HCT116 (cell line): ENCODE measurements at regions not wholly inside any gene's neighbourhood (a gene's known extent, or its start where the extent isn't known, plus 50 kb on each side); places are given as distances from the start of the nearest gene placed in this dataset.

Experiments used
- ATAC-seq: fragments of 200-7000 bp; cut with Tn5 transposase; 2 replicates; pipeline ENCODE4 v1.9.1; 2020; ENCODE audit warnings: mild to moderate bottlenecking, moderate library complexity
- BruUV-seq: library from RNA; stranded (reverse); fragments of 400-500 nt; replicated peaks from 2 replicates; lab custom pipeline; 2021; lab: Mats Ljungman, UMichigan
- CTCF ChIA-PET: fragments of 300-600 bp; sonication (Branson Sonifier 250); formaldehyde crosslinking; loops from one replicate; lab custom pipeline; 2021; ENCODE audit warnings: antibody characterized with exemption; lab: Charles Lee
- POLR2A ChIA-PET: fragments of 300-600, 350-600 bp; sonication (Branson Sonifier 250); formaldehyde crosslinking; loops from one replicate; lab custom pipeline; 2021; ENCODE audit warnings: antibody characterized with exemption; lab: Charles Lee
- RAD21 ChIA-PET, 2 experiments: fragments of 300-600 bp; sonication (Branson Sonifier 250); formaldehyde crosslinking; loops; one replicate each; lab custom pipeline; 2023; ENCODE audit warnings: low total read pairs in 2 of 2; ENCODE audit not compliant: uncharacterized antibody in 2 of 2, unreplicated experiment in 2 of 2, low non-redundant PET in 1 of 2; lab: Charles Lee
- DNase-seq: peaks from one replicate; pipeline ENCODE4 v3.0.0-alpha.2; 2010; ENCODE audit warnings: low read depth, low spot score
- H2AFZ ChIP-seq: fragments of 200-600 bp; shearing (Covaris generic), sonication (generic); 2 replicates; pipeline ENCODE4 v1.6.1; 2017; ENCODE audit warnings: low read depth, mixed run types, mixed read lengths, antibody characterized with exemption, low read length; ENCODE audit not compliant: poor library complexity, severe bottlenecking
- H3K27ac ChIP-seq: 2 replicates; pipeline ENCODE4 v1.5.1; 2012; ENCODE audit warnings: low read depth, low read length
- H3K27me3 ChIP-seq: fragments of 200-600 bp; sonication (generic); 2 replicates; pipeline ENCODE4 v1.6.1; 2016; ENCODE audit warnings: mixed run types, low read length, mixed read lengths; ENCODE audit not compliant: insufficient read depth
- H3K36me3 ChIP-seq, 2 experiments: fragments of 200-500 bp in 1 of 2; fragments of 200-600 bp in 1 of 2; sonication (Bioruptor generic) in 1 of 2; sonication (generic) in 1 of 2; 2 replicates each; pipeline versions ENCODE4 v1.5.1 to v1.6.1; 2014 to 2016; ENCODE audit warnings: low read length in 2 of 2, inconsistent platforms in 1 of 2, mixed read lengths in 1 of 2, mixed run types in 1 of 2; ENCODE audit not compliant: insufficient read depth in 2 of 2, control insufficient read depth in 1 of 2
- H3K4me1 ChIP-seq, 2 experiments: fragments of 200-600 bp in 1 of 2; sonication (generic) in 1 of 2; 2 replicates each; pipeline versions ENCODE4 v1.5.1 to v1.6.1; 2012 to 2017; ENCODE audit warnings: low read length in 2 of 2, inconsistent platforms in 1 of 2, mild to moderate bottlenecking in 1 of 2, mixed read lengths in 1 of 2, mixed run types in 1 of 2, moderate library complexity in 1 of 2; ENCODE audit not compliant: insufficient read depth in 2 of 2, control insufficient read depth in 1 of 2
- H3K4me2 ChIP-seq: fragments of 200-600 bp; sonication (generic); 2 replicates; pipeline ENCODE4 v1.6.1; 2017; ENCODE audit warnings: mixed run types, low read length, mixed read lengths
- H3K4me3 ChIP-seq, 2 experiments: fragments of 200-600 bp in 1 of 2; sonication (generic) in 1 of 2; replicated peaks in 1 of 2; 2 replicates each; pipeline ENCODE4 v1.5.1; 2011 to 2016; ENCODE audit warnings: low read length in 2 of 2, control low read depth in 1 of 2, low read depth in 1 of 2, mild to moderate bottlenecking in 1 of 2, mixed read lengths in 1 of 2, mixed run types in 1 of 2
- H3K79me2 ChIP-seq: fragments of 200-600 bp; sonication (generic); 2 replicates; pipeline ENCODE4 v1.6.1; 2017; ENCODE audit warnings: mild to moderate bottlenecking, mixed run types, low read length, moderate library complexity, mixed read lengths; ENCODE audit not compliant: insufficient read depth
- H3K9ac ChIP-seq: fragments of 200-600 bp; sonication (generic); 2 replicates; pipeline ENCODE4 v1.6.1; 2016; ENCODE audit warnings: low read length, mixed read lengths
- H3K9me2 ChIP-seq: fragments of 200-600 bp; sonication (generic), shearing (Covaris generic); 2 replicates; pipeline ENCODE4 v1.6.1; 2017; ENCODE audit warnings: mixed run types, mild to moderate bottlenecking, moderate library complexity; ENCODE audit not compliant: insufficient read depth
- H3K9me3 ChIP-seq, 2 experiments: fragments of 200-500 bp in 1 of 2; fragments of 200-600 bp in 1 of 2; sonication (Bioruptor generic) in 1 of 2; sonication (generic) in 1 of 2; 2 replicates each; pipeline ENCODE4 v1.6.1; 2014 to 2017; ENCODE audit warnings: low read length in 2 of 2, mixed read lengths in 2 of 2, inconsistent platforms in 1 of 2, low read depth in 1 of 2, mild to moderate bottlenecking in 1 of 2, mixed run types in 1 of 2, moderate library complexity in 1 of 2; ENCODE audit not compliant: control insufficient read depth in 1 of 2, insufficient read depth in 1 of 2
- H4K20me1 ChIP-seq: fragments of 200-600 bp; sonication (generic), shearing (Covaris generic); 2 replicates; pipeline ENCODE4 v1.6.1; 2017; ENCODE audit warnings: mixed run types, mild to moderate bottlenecking, moderate library complexity; ENCODE audit not compliant: insufficient read depth
- CBX3 ChIP-seq: IDR thresholded peaks from 2 replicates; pipeline ENCODE4 v1.6.1; 2012; ENCODE audit warnings: low read depth
- EGR1 ChIP-seq: IDR thresholded peaks from 2 replicates; pipeline ENCODE4 v1.6.1; 2012; ENCODE audit warnings: low read depth
- ELF1 ChIP-seq: IDR thresholded peaks from 2 replicates; pipeline ENCODE4 v1.6.1; 2012; ENCODE audit warnings: low read depth, borderline replicate concordance
- EZH2 ChIP-seq: fragments of 200-600 bp; sonication (generic); IDR thresholded peaks from 2 replicates; pipeline ENCODE4 v1.6.1; 2017; ENCODE audit warnings: antibody characterized with exemption, mixed run types
- EZH2phosphoT487 ChIP-seq: fragments of 200-600 bp; IDR thresholded peaks from 2 replicates; pipeline ENCODE4 v1.6.1; 2018; ENCODE audit warnings: antibody characterized with exemption, borderline replicate concordance
- FOSL1 ChIP-seq: IDR thresholded peaks from 2 replicates; pipeline ENCODE4 v1.6.1; 2012; ENCODE audit warnings: low read depth
- POLR2A ChIP-seq: IDR thresholded peaks from 2 replicates; pipeline ENCODE4 v1.7.0; 2011; ENCODE audit warnings: borderline replicate concordance; ENCODE audit not compliant: insufficient read depth, insufficient read length; ENCODE audit errors: extremely low read depth
- POLR2AphosphoS5 ChIP-seq: IDR thresholded peaks from 2 replicates; pipeline ENCODE4 v1.6.1; 2011; ENCODE audit warnings: mild to moderate bottlenecking, low read depth, low read length, moderate library complexity
- RAD21 ChIP-seq: IDR thresholded peaks from 2 replicates; pipeline ENCODE4 v1.6.1; 2012; ENCODE audit warnings: low read depth, mild to moderate bottlenecking
- SIN3A ChIP-seq: IDR thresholded peaks from 2 replicates; pipeline ENCODE4 v1.6.1; 2012; ENCODE audit warnings: low read depth
- SP1 ChIP-seq: IDR thresholded peaks from 2 replicates; pipeline ENCODE4 v1.6.1; 2012; ENCODE audit warnings: low read depth
- TCF7L2 ChIP-seq: IDR thresholded peaks from 2 replicates; pipeline ENCODE4 v1.7.0; 2011; ENCODE audit warnings: borderline replicate concordance, inconsistent platforms; ENCODE audit not compliant: insufficient read depth, insufficient read length; ENCODE audit errors: extremely low read depth
- YY1 ChIP-seq: IDR thresholded peaks from 2 replicates; pipeline ENCODE4 v1.6.1; 2011; ENCODE audit warnings: low read length, low read depth, moderate library complexity, mild to moderate bottlenecking; ENCODE audit not compliant: insufficient replicate concordance; ENCODE audit errors: extremely low read depth
- ZFX ChIP-seq: fragments of 450-650 bp; IDR thresholded peaks from 2 replicates; pipeline ENCODE4 v1.6.1; 2017
- ZNF274 ChIP-seq: fragments of 200-500 bp; sonication (Bioruptor generic); IDR thresholded peaks from 2 replicates; pipeline ENCODE4 v1.6.1; 2014; ENCODE audit warnings: mild to moderate bottlenecking, low read depth, low read length, inconsistent platforms
- intact Hi-C: fragments of 100-400 bp; cut with micrococcal nuclease; formaldehyde crosslinking; loops from 2 replicates; pipeline ENCODE4 v1.10.0; 2022
- TF ChIP-seq, protein P1 (sequence below): IDR thresholded peaks from 2 replicates; pipeline ENCODE4 v1.6.1; 2012; ENCODE audit warnings: low read depth
- TF ChIP-seq, protein P2 (sequence below): IDR thresholded peaks from 2 replicates; pipeline ENCODE4 v1.6.1; 2012
- TF ChIP-seq, protein P3 (sequence below), 3 experiments: fragments of 200-600 bp in 1 of 3; sonication (generic) in 1 of 3; IDR thresholded peaks in 2 of 3; conservative IDR thresholded peaks in 1 of 3; 2 replicates each; pipeline ENCODE4 v1.5.1; 2012 to 2017; ENCODE audit warnings: low read depth in 2 of 3, low read length in 2 of 3, antibody characterized with exemption in 1 of 3, borderline replicate concordance in 1 of 3, control low read depth in 1 of 3, mild to moderate bottlenecking in 1 of 3, mixed read lengths in 1 of 3, mixed run types in 1 of 3, moderate library complexity in 1 of 3; ENCODE audit not compliant: insufficient read depth in 1 of 3

DNA sequence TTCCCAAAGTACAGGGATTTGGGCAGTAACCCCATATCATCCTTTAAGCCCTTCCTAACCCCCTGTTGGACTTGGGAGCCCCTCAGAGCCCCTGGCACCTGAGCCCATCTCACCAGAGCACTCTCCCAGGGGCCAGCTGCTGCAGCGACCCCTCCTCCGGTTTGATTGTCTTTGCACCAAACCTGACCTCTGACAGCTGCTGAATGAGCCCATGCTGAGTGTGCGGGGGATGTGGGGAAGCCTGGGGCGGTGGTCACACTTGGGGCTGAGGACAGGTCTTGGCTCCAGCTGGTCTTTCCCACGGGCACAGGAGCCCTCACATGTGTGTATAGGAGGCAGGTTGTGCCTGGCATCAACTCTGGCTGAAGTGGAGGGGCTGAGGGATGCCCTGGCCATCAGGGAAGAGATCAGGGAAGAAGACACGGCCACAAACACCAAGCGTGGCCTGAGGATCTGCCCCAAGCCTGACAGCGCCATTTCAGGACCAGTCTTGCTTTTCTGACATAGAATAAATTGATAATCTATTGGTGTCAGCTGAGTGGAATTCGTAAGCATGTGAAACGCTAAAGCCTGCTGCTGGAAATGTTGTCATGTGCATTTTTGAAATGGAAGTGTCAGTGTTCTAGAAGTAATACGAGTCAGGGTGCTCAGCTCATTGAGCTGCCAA is 102.4 kb downstream of the ACKR3 start:
- ChIA-PET CTCF (no interaction called here), RAD21 (no interaction called here), POLR2A (no interaction called here)
- no peaks in the 10 kb centered on the region for H3K9me3 ChIP-seq
- ATAC-seq (no peak), DNase-seq (no peak)
- intact Hi-C loops = no loop called here
- H3K9me2 ChIP-seq = no peaks in the 10 kb centered on the region
- no peak overlapping the region for H3K4me2 ChIP-seq
- no peak overlapping the region for H3K4me3 ChIP-seq
- H3K79me2 ChIP-seq = no peaks in the 10 kb centered on the region
- no peak overlapping the region for H3K9ac ChIP-seq
- H3K36me3 ChIP-seq = no peaks in the 10 kb centered on the region
- H3K27ac ChIP-seq = no peak overlapping the region
- no peaks in the 10 kb centered on the region for H3K4me1 ChIP-seq
- no peaks in the 10 kb centered on the region for H4K20me1 ChIP-seq
- no TSS peak for BruUV-seq
- no peak for TF ChIP-seq ZNF274
- TF ChIP-seq, protein P1, sequence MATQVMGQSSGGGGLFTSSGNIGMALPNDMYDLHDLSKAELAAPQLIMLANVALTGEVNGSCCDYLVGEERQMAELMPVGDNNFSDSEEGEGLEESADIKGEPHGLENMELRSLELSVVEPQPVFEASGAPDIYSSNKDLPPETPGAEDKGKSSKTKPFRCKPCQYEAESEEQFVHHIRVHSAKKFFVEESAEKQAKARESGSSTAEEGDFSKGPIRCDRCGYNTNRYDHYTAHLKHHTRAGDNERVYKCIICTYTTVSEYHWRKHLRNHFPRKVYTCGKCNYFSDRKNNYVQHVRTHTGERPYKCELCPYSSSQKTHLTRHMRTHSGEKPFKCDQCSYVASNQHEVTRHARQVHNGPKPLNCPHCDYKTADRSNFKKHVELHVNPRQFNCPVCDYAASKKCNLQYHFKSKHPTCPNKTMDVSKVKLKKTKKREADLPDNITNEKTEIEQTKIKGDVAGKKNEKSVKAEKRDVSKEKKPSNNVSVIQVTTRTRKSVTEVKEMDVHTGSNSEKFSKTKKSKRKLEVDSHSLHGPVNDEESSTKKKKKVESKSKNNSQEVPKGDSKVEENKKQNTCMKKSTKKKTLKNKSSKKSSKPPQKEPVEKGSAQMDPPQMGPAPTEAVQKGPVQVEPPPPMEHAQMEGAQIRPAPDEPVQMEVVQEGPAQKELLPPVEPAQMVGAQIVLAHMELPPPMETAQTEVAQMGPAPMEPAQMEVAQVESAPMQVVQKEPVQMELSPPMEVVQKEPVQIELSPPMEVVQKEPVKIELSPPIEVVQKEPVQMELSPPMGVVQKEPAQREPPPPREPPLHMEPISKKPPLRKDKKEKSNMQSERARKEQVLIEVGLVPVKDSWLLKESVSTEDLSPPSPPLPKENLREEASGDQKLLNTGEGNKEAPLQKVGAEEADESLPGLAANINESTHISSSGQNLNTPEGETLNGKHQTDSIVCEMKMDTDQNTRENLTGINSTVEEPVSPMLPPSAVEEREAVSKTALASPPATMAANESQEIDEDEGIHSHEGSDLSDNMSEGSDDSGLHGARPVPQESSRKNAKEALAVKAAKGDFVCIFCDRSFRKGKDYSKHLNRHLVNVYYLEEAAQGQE = no peak
- no peak for TF ChIP-seq SP1
- TF ChIP-seq, protein P2, sequence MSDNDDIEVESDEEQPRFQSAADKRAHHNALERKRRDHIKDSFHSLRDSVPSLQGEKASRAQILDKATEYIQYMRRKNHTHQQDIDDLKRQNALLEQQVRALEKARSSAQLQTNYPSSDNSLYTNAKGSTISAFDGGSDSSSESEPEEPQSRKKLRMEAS = no peak
- TF ChIP-seq TCF7L2 = no peak
- no peak for TF ChIP-seq EZH2
- TF ChIP-seq RAD21 = no peak
- no peak for TF ChIP-seq ELF1
- TF ChIP-seq ZFX = no peak
- TF ChIP-seq, protein P3, sequence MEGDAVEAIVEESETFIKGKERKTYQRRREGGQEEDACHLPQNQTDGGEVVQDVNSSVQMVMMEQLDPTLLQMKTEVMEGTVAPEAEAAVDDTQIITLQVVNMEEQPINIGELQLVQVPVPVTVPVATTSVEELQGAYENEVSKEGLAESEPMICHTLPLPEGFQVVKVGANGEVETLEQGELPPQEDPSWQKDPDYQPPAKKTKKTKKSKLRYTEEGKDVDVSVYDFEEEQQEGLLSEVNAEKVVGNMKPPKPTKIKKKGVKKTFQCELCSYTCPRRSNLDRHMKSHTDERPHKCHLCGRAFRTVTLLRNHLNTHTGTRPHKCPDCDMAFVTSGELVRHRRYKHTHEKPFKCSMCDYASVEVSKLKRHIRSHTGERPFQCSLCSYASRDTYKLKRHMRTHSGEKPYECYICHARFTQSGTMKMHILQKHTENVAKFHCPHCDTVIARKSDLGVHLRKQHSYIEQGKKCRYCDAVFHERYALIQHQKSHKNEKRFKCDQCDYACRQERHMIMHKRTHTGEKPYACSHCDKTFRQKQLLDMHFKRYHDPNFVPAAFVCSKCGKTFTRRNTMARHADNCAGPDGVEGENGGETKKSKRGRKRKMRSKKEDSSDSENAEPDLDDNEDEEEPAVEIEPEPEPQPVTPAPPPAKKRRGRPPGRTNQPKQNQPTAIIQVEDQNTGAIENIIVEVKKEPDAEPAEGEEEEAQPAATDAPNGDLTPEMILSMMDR (IDR thresholded peaks at IDR 0.05 in 2 of 3, conservative IDR thresholded peaks at IDR 0.05 in 1 of 3; ENCODE audit: borderline replicate concordance in 1 of 3, insufficient read depth in 1 of 3, low read depth in 2 of 3, low read length in 2 of 3) = no peak
- TF ChIP-seq EZH2phosphoT487 = no peak
- TF ChIP-seq CBX3 = no peak
- no peak for TF ChIP-seq FOSL1
- no peak for TF ChIP-seq YY1
- TF ChIP-seq EGR1 = no peak
- no peak for TF ChIP-seq POLR2AphosphoS5
- no peak for TF ChIP-seq SIN3A
- TF ChIP-seq POLR2A = no peak
- no peak overlapping the region for H2AFZ ChIP-seq
- H3K27me3 ChIP-seq = peaks cover 30% of the 10 kb centered on the region
